Eye (tissue), 1 donor: ENCODE measurements at regions not wholly inside any gene's neighbourhood (a gene's known extent, or its start where the extent isn't known, plus 50 kb on each side); places are given as distances from the start of the nearest gene placed in this dataset.

ENCODE experiments used
- DNase-seq: peaks from one replicate; pipeline ENCODE4 v3.0.0-alpha.2; 2015

DNA sequence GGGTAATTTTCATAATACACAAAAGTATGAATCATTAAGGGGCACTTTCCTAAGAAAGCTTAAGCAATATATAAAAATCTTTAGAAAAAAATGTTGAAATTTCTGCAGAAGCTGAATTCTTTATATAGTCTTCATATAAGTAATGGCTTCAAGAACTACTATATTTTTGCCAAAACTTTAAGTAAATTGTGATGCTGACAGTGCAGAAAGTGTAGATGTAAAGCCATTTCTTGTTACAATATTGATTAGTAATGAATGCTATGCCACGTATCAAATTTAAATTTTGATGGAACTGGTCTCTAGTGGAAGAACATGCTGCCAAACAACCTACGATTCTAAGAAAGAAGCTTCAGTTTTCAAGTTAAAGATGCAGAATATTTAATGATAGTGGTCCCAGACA, 1210.0 kb downstream of the SLITRK1 start:
- DNase-seq = no peak

DNA sequence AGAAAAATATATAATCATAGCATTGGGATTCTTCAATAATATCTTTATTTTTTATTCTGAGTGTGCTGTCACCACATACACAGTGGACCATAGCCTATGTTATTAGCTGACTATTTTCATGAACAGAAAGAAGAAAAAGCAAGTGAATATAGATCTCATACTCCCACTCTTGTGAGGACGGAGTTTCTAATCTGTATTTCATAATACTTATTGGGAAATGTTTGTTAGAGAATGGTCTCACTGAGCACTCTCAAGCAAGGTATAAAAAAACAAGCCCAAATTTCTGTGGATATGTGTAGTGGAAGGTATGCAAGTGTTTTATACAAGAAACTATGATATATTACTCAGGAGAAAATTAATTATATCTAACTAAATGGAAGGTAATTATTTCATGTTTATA, 1218.1 kb downstream of the SLITRK1 start:
- DNase-seq = no peak

DNA sequence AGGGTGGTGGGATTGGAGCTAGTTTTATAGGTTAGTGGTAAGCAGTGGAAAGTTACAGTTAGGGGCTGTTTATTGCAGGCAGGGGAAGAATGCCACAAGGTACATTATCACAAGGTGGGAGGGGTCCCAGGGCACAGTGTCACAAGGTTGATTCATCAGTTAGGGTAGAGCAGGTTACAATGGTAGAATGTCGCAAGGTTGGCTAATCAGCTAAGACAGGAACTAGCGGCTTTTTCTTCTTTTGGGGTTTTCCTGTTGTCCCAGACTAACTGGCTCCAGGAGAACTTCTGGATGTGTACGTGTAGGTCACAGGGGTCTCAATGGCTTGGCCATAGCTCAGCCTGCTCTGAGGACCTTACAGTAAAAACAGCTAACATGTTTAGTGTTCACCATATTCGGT, 1221.1 kb downstream of the SLITRK1 start:
- no peak for DNase-seq

DNA sequence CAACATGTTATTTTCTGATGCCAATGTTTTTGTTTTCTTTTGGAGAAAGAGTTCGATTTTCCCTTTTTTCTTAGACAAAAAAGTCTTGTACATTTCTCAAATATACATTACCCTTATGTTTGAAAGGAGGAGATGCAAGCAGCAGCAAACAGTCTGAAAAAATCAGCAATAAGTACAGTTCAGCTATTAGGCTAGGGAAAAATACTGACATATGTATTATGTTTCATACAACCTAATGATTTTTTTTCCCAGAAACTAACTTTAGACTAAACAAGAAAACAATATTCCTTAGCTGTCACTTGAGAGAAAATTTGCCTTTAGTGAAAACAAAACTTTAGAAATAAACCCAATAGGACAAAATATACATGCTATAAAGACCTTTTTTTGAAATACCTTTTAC, 1223.5 kb downstream of the SLITRK1 start:
- DNase-seq = no peak

DNA sequence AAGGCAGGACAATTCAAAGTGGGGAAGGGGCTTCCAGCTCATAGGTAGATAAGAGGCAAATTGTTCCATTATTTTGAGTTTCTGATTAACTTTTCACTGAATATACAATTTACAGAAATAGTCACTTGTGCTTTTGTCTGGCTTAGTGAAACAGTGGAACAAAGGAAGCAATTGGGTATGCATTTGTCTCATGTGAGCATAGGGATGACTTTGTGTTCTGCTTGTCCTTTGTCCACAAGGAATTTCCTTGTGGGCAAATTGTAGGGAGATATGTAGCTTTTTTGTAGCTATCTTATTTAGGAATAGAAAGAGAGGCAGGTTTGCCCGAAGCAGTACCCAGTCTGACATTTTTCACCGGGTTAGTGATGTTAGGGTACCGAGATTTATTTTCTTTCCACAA, 1224.8 kb downstream of the SLITRK1 start:
- no peak for DNase-seq

DNA sequence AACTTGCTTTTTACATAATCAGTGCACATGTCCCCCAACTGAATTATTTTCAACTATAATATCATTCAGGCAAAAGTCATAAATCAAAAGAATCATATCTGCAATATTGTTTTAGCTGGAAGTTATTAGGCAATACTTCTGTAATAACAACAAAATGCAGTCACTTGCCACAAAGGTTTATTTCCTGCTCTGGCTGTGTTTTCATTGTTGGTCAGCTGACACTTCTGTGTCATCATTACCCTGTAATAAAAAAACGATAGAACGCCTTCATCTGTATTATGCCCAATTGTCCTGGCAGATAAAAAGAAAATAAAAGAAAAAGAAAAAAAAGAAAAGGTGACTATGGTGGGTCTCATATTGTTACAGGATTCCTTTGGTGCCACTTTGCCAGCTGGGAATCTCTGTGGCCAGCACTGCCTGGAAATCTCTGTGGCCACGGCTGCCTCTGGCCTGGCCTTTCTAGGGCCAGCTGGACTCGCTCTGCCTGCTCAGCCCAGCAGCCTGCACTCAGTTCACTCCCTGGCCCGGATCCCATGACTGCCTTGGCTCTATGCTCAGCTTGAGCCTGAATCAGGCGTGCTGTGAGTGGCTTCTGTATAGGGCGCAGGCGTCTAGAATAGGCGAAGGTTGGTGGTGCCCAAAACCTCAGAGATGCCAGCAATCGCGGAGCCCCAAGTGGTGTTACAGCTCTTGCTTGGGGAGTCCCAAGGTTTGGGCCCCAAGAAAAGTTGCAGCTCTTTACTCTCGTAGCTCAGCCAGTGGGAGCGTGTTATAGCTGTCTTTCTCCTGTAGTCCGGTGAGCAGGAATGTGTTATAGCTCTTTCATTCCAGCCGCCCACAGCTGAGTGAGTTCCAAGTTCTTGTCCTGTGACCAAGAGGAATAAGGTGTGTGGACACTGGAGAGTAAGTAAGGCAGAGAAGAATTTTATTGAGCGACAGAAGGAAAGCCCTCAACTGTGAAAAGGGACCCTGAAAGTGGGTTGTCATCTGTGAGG, 1227.1 kb downstream of the SLITRK1 start:
- DNase-seq = no peak

DNA sequence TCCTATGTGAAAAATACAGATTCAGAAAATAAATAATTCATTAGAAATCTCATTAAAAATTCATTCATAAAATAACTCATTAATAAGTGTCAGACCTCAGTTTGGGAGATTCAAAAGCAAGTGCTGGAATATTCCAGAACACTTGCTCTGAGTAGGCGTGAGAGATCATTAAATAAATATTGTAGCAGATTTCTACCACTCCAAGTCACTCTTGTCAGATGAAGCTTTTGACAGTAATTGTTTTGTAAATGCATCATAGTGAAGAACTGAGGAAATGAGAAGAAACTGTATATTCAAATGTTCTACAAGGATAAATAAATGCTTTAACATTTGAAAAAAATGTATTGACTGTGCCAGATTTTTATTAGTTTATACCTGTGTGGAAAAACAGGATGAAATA, 1228.1 kb downstream of the SLITRK1 start:
- no peak for DNase-seq

DNA sequence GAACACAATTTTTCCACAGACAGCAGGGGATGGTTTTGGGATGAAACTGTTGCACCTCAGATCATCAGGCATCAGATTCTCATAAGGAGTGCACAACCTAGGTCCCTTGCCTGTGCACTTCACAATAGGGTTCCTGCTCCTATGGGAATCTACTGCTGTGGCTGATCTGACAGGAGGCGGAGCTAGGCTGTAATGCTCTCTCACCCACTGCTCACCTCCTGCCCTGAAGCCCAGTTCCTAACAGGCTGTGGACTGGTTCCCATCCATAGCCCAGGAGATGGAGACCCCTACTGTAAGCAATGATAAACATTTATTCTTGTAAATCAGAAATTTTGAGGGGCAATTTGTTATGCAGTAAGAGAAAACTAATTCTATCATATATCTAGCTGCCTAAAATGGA, 1234.7 kb downstream of the SLITRK1 start:
- DNase-seq = no peak

DNA sequence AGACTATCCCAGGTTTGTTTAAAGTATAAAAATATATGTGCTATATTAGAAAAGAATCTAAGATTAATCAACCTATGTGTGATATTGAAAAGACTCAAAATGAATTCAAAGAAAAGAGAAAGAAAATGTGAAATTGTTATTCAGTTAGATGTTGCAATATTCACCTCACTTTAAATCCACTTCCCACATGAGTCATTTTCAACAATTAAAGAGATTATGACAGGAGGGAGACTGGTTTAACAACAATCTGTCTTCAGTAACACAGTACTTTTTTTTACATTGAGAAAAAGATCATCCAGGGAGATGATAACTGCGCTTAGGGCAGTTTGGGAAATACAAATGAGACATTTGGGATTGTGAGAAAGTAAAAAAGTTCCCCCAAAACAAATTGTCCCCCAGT, 1246.2 kb downstream of the SLITRK1 start:
- DNase-seq = no peak

DNA sequence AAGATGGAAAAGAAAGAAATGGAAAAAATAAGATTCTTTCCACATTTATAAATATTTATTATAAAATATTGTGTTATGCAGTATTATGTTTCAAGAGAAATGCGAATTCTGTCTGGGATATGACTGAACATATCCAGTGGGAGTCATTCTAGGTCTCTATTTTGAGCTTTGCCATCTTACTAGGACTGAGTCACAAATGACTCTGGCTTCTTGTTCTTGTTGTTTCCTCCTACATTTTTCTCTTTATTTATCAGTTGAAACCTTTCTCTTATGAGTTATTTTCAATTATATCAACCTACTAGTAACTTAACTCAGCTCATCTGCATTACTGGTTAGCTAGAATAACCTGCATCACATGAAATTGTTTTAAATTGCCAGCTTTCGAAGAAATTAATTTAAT, 1247.3 kb downstream of the SLITRK1 start:
- DNase-seq = no peak

DNA sequence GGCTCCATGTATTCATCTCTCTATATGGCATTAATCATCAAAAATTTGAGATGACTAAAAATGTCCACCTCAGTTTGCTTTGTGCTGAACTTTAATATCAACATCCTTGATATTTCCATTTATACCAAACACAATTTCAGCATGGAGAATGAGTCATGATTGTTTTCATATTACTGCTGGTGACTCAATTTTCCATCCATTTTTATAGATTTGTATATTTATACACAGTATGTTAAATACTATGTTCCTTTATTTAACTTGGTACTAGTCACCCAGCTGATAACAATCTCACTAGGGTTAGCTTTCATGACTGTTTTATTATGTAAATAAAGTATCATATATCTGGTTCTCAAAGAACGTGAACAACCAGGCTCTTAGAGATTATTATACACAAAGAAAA, 1255.1 kb downstream of the SLITRK1 start:
- no peak for DNase-seq

DNA sequence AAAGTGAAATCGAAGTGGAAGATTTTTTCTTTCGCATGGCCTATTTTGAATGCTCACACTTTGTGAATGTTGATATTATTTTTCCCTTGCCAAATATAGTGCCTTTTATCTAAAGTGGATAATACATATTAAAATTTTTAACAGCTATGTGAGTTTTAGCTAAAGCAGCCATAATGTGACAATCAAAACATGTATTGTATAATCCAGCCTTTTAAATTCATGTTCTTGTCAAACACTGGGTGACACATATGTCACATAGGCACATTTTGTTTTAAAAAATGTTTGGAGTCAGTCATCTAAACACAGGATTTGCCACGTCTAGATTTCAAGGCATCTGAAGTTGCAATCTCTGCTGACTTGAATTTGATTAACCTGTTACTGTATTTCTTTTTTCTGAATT, 1256.6 kb downstream of the SLITRK1 start:
- no peak for DNase-seq

DNA sequence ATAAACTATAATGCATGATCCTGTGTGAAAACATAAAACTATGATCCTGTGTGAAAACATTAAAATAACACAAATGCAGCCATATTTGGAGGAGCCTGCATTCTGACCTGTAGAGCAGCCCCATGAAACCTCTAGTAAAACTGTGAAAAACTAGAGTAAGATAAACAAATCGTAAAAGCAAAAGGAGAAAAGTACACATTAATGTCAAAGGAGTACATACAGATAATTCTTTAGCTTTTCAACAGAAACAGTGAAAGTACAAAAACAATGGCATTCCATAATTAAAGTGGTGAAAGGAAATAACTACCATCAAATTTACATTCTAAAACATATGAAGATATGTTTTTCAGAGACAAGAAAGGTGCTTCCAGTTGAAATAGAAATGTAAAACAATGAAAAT, 1267.2 kb downstream of the SLITRK1 start:
- DNase-seq = no peak

DNA sequence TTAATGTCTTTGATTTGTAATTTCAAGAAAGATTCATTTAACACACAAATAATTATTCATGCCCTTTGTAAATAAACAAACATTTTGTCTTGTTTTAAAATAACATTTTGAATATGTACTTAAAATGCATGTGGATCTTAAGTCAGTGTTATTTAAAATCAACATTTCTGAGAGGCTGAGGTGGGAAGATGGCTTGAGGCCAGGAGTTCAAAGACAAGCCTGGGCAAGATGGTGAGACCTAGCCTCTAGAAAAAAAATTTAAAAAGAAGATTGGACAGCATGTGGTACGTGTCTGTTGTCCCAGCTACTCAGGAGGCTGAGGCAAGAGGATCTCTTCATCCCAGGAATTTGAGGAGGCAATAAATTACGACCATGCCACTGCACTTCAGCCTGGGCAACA, 1268.2 kb downstream of the SLITRK1 start:
- DNase-seq = no peak

DNA sequence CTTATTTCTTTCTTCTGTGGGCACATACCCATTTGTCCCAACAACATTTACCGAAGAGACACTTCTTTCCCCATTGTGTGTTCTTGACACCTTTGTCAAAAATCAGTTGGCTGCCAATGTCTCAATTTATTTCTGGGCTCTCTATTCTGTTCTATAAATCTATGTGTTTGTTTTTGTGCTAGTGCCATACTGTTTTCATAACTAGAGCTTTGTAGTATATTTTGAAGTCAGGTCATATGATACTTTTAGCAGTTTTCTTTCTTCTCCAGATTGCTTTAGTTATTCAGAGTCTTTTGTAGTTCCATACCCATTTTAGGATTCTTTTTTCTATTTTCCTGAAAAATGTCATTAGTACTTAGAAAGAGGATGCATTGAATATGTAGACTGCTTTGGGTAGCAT, 1276.3 kb downstream of the SLITRK1 start:
- no peak for DNase-seq

DNA sequence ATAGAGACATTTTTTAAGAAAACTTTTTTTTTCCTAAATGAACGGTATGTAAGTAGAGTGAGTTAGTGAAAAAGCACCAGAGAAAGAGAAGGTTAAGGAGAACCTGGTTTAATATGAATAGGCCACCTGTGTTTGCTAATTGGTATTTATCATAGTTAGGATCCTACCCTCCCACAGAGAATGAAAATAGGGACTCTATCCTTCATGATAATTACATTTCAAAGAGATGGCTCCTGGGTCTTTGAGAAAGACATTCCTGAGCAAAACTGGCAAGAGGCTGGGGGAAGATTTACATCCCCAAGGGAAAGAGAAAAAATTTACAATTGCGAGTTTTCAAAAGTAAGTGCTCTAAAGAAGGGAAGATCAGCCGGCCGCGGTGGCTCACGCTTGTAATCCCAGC, 1284.5 kb downstream of the SLITRK1 start:
- no peak for DNase-seq

DNA sequence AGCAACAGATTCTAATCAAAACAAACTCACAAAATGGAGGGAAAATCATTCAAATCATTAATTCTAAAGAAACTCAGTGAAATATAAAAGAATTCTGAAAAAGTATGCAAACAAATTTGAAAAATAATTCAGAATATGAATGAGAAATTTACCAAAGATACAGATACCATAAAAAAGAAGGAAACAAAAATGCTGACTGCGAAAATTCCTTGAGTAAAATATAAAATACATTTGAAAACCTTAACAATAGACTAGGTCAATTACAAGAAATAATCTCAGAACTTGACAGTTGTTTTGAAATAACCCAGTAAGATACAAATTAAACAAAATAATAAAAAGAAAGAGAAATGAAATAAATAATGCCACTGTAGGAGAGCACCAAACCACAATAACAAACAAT, 1289.0 kb downstream of the SLITRK1 start:
- DNase-seq = no peak

DNA sequence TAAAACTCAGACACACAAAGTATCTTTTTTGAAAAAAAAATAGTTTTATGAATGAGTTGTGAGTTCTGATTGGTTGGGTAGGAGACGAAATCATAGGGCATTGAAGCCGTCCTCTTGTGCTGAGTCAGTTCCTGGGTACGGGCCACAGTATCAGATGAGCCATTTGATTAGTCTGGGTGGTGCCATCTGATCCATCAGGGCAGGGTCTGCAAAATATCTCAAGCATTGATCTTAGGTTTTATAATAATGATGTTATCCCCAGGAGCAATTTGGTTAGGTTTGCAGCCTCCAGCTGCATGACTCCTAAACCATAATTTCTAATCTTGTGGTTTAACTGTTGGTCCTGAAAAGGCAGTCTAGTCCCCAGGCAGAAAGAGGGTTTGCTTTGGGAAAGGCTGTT, 1310.6 kb downstream of the SLITRK1 start:
- peak; percentile 2 for DNase-seq

DNA sequence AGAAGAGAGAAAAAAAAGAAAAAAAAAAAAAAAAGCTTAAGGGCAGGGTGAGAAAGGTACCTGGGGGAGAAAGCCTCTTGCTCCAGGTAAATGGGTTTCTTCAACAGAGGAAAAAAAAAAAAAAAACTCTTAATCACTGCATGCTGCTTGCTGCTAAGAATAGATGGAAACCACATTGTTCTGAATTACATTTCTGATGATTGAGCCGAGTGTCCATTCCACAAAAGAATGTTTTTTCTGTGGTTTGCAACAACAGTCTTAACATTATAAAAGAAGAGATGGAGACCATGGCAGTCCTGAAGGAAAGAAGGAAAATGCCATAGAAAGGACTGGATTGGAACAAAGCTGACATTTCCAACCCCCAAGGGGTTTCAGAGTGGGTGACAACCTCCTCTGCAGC, 1312.7 kb downstream of the SLITRK1 start:
- DNase-seq = no peak

DNA sequence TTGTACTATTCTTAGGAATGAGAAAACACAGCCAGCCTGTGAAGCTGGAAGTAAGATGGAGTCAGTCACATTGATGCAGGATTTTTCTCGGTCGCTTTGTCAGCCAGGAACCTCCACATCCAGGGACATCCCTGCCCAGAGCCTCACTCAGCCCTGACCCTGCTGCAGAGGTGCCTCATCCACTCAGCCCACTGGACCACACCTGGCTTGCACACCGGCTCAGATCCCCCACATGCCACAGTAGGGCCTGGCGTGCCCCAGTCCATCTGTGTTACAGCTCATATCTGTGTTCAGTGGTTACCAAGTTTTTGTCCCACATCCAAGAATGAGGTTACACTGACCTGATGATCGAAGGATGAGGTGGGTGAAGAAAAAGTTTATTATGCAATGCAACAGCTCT, 1315.4 kb downstream of the SLITRK1 start:
- DNase-seq = no peak

DNA sequence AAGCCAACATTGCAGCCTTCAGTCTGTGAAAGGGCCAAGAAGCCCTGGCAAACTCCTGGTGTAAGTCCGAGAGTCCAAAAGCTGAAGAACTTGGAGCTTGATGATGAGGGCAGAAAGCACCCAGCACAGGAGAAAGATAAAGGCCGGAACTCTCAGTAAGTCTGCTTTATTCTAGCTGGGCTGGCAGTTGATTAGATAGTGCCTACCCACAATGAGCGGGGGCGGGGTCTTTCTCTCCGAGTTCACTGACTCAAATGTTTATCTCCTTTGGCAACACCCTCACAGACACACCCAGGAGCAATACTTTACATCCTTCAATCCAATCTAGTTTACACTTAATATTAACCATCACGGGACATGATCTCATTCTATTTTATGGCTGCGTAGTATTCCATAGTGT, 1317.1 kb downstream of the SLITRK1 start:
- DNase-seq = no peak

DNA sequence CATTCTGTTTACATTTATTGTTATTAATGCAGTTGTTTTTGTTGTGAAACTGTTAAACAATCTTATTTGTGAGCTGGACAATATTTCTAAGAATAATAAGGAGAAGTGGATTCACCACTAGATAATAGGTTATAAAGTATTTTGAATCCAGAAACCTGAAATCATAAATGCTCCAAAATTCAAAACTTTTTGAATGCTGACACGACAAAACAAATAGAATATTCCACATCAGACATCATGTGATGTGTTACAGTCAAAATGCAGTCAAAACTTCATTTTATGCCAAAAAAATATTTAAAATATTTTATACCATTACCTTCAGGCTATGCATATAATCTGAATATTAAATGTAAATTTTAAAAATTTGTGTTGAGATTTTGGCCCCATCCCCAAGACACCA, 1321.4 kb downstream of the SLITRK1 start:
- no peak for DNase-seq

DNA sequence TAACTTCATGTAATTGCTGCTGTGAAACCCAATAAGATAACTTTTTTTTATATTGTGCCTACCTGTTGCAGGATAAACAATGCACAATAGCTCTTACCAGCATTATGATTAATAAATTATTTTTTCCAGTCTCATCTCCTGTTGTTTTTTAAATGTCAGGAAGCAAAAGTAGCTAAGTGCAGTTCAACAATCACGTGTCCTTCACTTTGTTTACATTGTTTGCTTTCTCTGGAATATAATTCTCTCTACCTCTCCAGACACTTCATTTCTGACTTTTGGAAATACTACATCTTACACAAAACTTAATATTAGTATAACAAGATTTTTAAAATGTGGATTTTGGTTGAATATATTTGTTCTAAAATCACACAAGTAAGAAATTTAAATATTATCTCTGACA, 1359.4 kb downstream of the SLITRK1 start:
- no peak for DNase-seq

DNA sequence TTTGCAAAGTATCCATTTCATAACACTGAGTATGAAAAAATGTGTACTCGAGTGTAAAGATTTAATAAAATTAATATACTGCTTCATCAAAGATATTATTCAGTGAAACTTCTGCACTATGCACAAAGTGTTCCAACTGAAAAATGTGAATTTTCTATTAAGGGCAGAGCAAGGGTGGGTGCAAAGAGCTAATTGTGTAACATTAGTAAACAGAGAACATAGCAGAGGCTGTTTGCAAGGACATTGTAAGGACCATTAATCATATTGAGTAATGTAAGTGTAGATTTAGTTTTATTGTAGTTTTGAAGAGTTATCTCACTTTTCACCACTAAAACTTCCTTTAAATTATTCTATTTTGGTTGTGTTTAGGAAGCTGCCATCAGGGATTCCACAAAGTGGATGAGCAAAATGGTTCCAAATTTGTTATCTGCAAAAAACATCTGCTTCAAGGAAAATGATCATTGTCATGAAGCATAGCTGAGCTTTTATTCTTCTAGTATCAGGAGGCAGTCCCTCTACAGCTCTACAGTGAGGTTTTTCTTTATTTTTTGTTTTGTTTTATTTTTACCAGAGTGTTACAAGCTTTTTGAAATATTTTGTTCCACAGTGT, 1375.4 kb downstream of the SLITRK1 start:
- no peak for DNase-seq

DNA sequence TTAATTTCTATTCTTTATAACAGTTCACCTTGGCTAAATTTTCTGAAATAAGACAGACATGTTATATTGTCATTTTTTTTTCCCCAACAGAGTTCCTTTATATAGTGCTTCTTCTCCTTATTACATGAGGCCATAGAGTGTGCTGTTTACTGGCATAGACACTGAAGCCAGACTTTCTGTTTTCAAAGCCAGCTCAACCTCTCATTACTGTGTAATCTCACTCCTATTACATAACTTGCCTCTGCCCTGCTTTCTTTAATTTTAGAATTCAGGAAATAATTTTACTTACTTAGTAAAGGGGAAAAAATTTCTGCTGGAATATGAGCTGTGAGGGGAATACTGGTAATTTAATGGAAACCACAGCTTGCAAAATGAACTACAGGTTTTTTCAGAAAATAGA, 1380.4 kb downstream of the SLITRK1 start:
- DNase-seq = no peak
